SJCRH30 (cell line): ENCODE measurements at regions not wholly inside any gene's neighbourhood (a gene's known extent, or its start where the extent isn't known, plus 50 kb on each side); places are given as distances from the start of the nearest gene placed in this dataset.
"Not testable (repeated sequence)": the region's sequence is repeated elsewhere in the genome, so short reads cannot be mapped to it uniquely, and the experiment has no call there.

Source experiments
- DNase-seq, 2 experiments: peaks; one replicate each; pipeline ENCODE4 v3.0.0-alpha.2; 2015 to 2020
- H3K27ac ChIP-seq: fragments of 250-450 bp; sonication (Bioruptor Pico); 2 replicates; pipeline ENCODE4 v1.5.1; 2020; ENCODE audit warnings: mild to moderate bottlenecking, moderate library complexity
- H3K27me3 ChIP-seq: fragments of 250-450 bp; sonication (Bioruptor Pico); 2 replicates; pipeline ENCODE4 v1.5.1; 2020; ENCODE audit warnings: mild to moderate bottlenecking, moderate library complexity
- H3K36me3 ChIP-seq: fragments of 250-450 bp; sonication (Bioruptor Pico); 2 replicates; pipeline ENCODE4 v1.5.1; 2020; ENCODE audit warnings: mild to moderate bottlenecking, moderate library complexity
- H3K4me1 ChIP-seq: fragments of 250-450 bp; sonication (Bioruptor Pico); 2 replicates; pipeline ENCODE4 v1.5.1; 2020; ENCODE audit warnings: mild to moderate bottlenecking, moderate library complexity
- H3K4me3 ChIP-seq: fragments of 250-450 bp; sonication (Bioruptor Pico); 2 replicates; pipeline ENCODE4 v1.5.1; 2020; ENCODE audit warnings: mild to moderate bottlenecking, moderate library complexity
- H3K9me3 ChIP-seq: fragments of 250-450 bp; sonication (Bioruptor Pico); replicated peaks from 2 replicates; pipeline ENCODE4 v1.5.1; 2020; ENCODE audit warnings: mild to moderate bottlenecking, moderate library complexity

GRCh38 chr1:109857702-109858101 lies 52.9 kb upstream of the CSF1 start:
- not testable (repeated sequence) for H3K9me3 ChIP-seq, H3K36me3 ChIP-seq, H3K4me3 ChIP-seq, H3K27ac ChIP-seq, H3K4me1 ChIP-seq, H3K27me3 ChIP-seq, DNase-seq

- not testable (repeated sequence) for H3K9me3 ChIP-seq, H3K36me3 ChIP-seq, H3K27ac ChIP-seq, H3K4me1 ChIP-seq, H3K4me3 ChIP-seq, H3K27me3 ChIP-seq, DNase-seq
These were observed 54.7 kb upstream of the CSF1 start for GRCh38 chr1:109855986-109856385.

- not testable (repeated sequence) for H3K36me3 ChIP-seq, H3K9me3 ChIP-seq, DNase-seq, H3K27me3 ChIP-seq, H3K4me1 ChIP-seq, H3K4me3 ChIP-seq, H3K27ac ChIP-seq
These were observed 56.7 kb upstream of the CSF1 start for GRCh38 chr1:109853972-109854371.

GRCh38 chr1:109852221-109853015 lies 58.2 kb upstream of the CSF1 start:
- H3K9me3 ChIP-seq, H3K36me3 ChIP-seq, H3K4me1 ChIP-seq, H3K27ac ChIP-seq, H3K27me3 ChIP-seq, DNase-seq, H3K4me3 ChIP-seq: not testable (repeated sequence)

DNA sequence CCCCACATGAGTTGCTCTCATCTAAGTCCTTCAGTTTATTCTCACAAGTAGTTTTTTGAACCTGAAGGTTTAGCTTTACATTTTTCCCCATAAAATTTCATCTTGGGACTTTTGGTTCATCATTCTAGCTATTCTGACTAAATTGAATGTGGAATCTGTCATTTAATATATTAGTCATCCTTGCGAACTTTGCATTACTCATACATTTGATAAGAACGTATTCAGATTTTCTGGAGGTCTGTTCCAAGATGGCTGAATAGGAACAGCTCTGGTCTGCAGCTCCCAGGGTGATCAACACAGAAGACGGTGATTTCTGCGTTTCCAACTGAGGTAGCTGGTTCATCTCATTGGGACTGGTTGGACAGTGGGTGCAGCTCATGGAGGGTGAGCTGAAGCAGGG lies 59.8 kb upstream of the CSF1 start:
- Histone ChIP-seq H3K27ac (no peak overlapping the region), H3K4me3 (no peak overlapping the region), H3K4me1 (no peaks in the 10 kb centered on the region), H3K27me3 (no peaks in the 10 kb centered on the region; the same call in 1 of the 2 replicates), H3K9me3 (no peaks in the 10 kb centered on the region), H3K36me3 (no peaks in the 10 kb centered on the region)
- DNase-seq = no peak

GRCh38 chr1:109850194-109850593 lies 60.5 kb upstream of the CSF1 start:
- Histone ChIP-seq H3K27ac (no peak overlapping the region), H3K36me3 (no peaks in the 10 kb centered on the region)
- no peak for DNase-seq

GRCh38 chr1:109849655-109850054 lies 61.0 kb upstream of the CSF1 start:
- no peak for DNase-seq
- Histone ChIP-seq H3K4me3 (no peak overlapping the region), H3K27ac (no peak overlapping the region), H3K9me3 (no peaks in the 10 kb centered on the region), H3K36me3 (no peaks in the 10 kb centered on the region), H3K4me1 (no peaks in the 10 kb centered on the region), H3K27me3 (peaks cover 2% of the 10 kb centered on the region)

More at GRCh38 chr1:109850194-109850593, 60.5 kb upstream of the CSF1 start:
- Histone ChIP-seq H3K4me1 (no peaks in the 10 kb centered on the region), H3K9me3 (no peaks in the 10 kb centered on the region), H3K27me3 (no peaks in the 10 kb centered on the region; the same call in 1 of the 2 replicates), H3K4me3 (no peak overlapping the region)

DNA sequence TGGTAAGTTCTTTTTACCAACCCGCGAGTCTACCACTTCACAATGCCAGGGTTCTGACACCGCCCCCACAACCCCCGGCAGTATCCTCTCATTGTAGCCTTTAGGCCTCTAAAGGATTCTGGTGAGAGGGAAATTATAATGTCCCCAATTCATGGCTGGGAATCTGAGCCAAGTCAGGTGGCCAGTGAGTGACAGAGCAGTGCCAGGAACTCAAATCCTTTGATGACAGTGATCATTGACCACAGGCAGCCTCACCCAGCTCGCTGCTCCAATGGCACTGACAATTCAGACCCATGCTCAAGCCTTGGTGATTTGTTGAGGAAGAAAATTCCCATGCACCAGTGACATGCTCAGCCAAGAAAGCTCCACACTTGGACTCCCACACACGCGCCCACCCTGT lies 63.4 kb upstream of the CSF1 start:
- H3K4me3 ChIP-seq = no peak overlapping the region
- no peak overlapping the region for H3K27ac ChIP-seq
- no peaks in the 10 kb centered on the region for H3K36me3 ChIP-seq
- H3K27me3 ChIP-seq = peaks cover 4% of the 10 kb centered on the region
- no peak for DNase-seq
- H3K4me1 ChIP-seq = no peaks in the 10 kb centered on the region
- no peaks in the 10 kb centered on the region for H3K9me3 ChIP-seq

GRCh38 chr1:109846846-109847245 lies 63.8 kb upstream of the CSF1 start:
- Histone ChIP-seq H3K27ac (no peak overlapping the region), H3K36me3 (no peaks in the 10 kb centered on the region), H3K27me3 (peaks cover 4% of the 10 kb centered on the region), H3K9me3 (no peaks in the 10 kb centered on the region), H3K4me3 (no peak overlapping the region), H3K4me1 (no peaks in the 10 kb centered on the region)
- no peak for DNase-seq

DNA sequence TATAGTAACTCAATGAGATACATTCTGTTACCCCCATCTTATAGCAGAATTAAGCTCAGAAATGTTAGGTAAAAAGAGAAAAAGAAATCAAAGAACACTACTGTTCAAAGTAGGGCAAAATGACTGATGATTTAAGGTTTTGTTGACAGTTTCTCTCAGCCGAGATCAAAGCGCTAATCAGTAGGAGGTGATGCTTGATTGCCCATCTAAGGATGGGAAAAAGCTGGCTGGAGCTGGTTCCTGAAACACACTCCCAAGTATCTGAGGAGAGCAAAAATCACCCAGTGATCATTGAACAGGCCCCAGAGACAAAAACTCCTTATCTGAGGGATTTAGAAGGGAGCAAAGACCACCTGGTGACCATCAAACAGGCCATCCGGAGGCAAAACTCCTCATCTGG lies 64.5 kb upstream of the CSF1 start:
- H3K9me3 ChIP-seq = no peaks in the 10 kb centered on the region
- no peak overlapping the region for H3K27ac ChIP-seq
- no peak overlapping the region for H3K4me3 ChIP-seq
- no peaks in the 10 kb centered on the region for H3K4me1 ChIP-seq
- H3K36me3 ChIP-seq = no peaks in the 10 kb centered on the region
- DNase-seq = no peak
- peaks cover 4% of the 10 kb centered on the region for H3K27me3 ChIP-seq

GRCh38 chr1:109845658-109846057 lies 65.0 kb upstream of the CSF1 start:
- no peaks in the 10 kb centered on the region for H3K4me1 ChIP-seq
- no peaks in the 10 kb centered on the region for H3K9me3 ChIP-seq
- H3K36me3 ChIP-seq = no peaks in the 10 kb centered on the region
- peaks cover 4% of the 10 kb centered on the region for H3K27me3 ChIP-seq
- no peak overlapping the region for H3K27ac ChIP-seq
- no peak for DNase-seq
- no peak overlapping the region for H3K4me3 ChIP-seq

DNA sequence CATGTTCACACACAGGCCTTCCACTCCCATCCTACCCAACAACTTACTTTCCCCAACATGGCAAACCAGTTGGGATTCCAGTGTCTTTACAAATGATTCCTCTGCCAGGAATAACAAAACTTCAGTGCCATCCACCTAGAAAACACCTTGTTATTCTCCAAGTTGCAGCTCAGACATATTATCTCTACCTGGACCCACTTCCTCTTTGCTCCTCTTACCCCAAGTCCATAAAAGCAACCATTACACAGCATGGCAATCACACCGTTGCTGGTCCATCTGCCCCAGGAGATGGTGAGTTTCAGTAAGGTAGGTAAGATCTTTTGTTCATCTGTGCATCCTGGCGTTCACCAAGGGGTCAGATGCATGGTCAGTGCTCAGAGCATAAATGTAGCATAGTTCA lies 66.0 kb upstream of the CSF1 start:
- Histone ChIP-seq H3K4me1 (no peaks in the 10 kb centered on the region), H3K9me3 (no peaks in the 10 kb centered on the region), H3K27me3 (peaks cover 4% of the 10 kb centered on the region), H3K4me3 (no peak overlapping the region), H3K36me3 (no peaks in the 10 kb centered on the region), H3K27ac (no peak overlapping the region)
- no peak for DNase-seq

GRCh38 chr1:109840011-109840629 lies 70.5 kb upstream of the CSF1 start:
- no peak overlapping the region for H3K4me3 ChIP-seq
- no peak for DNase-seq
- no peaks in the 10 kb centered on the region for H3K36me3 ChIP-seq
- H3K27me3 ChIP-seq = peaks cover 4% of the 10 kb centered on the region; the same call in 1 of the 2 replicates
- H3K9me3 ChIP-seq = no peaks in the 10 kb centered on the region
- no peak overlapping the region for H3K27ac ChIP-seq
- H3K4me1 ChIP-seq = no peaks in the 10 kb centered on the region

DNA sequence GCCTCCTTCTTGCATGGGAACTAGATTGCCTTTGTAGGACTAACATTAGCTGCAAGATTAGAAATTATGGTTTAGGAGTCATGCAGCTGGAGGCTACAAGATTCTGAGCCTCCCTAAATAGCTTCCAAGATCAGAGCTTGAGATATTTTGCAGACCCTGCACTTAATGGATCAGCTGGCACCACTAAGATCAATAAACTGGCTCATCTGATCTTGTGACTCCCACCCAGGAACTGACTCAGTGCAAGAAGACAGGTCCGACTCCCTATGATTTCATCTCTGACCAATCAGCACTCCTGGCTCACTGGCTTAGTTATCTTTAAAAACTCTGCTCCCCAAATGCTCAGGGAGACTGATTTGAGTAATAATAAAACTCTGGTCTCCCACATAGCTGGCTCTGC lies 71.4 kb upstream of the CSF1 start:
- H3K36me3 ChIP-seq, H3K9me3 ChIP-seq, H3K4me3 ChIP-seq, DNase-seq, H3K4me1 ChIP-seq, H3K27me3 ChIP-seq, H3K27ac ChIP-seq: not testable (repeated sequence)

- Histone ChIP-seq H3K9me3 (no peaks in the 10 kb centered on the region), H3K4me3 (no peak overlapping the region), H3K36me3 (no peaks in the 10 kb centered on the region), H3K27me3 (no peaks in the 10 kb centered on the region), H3K27ac (no peak overlapping the region), H3K4me1 (no peaks in the 10 kb centered on the region)
- DNase-seq = no peak
These were observed 71.8 kb upstream of the CSF1 start for GRCh38 chr1:109838838-109839240.
